HG02840 (cell line): ENCODE measurements at regions not wholly inside any gene's neighbourhood (a gene's known extent, or its start where the extent isn't known, plus 50 kb on each side); places are given as distances from the start of the nearest gene placed in this dataset.

Source experiments
- ATAC-seq: cut with Tn5 transposase; IDR thresholded peaks from one replicate; pipeline ENCODE4 v1.9.1; 2021; ENCODE audit warnings: mild to moderate bottlenecking, moderate library complexity, moderate number of reproducible peaks; ENCODE audit not compliant: unreplicated experiment, low FRiP score

GRCh38 chr18:40868110-40868858 lies 1086.8 kb upstream of the PIK3C3 start:
- ATAC-seq, result no peak

- ATAC-seq, result no peak
Observed at GRCh38 chr18:40867459-40867858, 1087.6 kb upstream of the PIK3C3 start.

GRCh38 chr18:40866968-40867367 lies 1088.1 kb upstream of the PIK3C3 start:
- no peak for ATAC-seq

DNA sequence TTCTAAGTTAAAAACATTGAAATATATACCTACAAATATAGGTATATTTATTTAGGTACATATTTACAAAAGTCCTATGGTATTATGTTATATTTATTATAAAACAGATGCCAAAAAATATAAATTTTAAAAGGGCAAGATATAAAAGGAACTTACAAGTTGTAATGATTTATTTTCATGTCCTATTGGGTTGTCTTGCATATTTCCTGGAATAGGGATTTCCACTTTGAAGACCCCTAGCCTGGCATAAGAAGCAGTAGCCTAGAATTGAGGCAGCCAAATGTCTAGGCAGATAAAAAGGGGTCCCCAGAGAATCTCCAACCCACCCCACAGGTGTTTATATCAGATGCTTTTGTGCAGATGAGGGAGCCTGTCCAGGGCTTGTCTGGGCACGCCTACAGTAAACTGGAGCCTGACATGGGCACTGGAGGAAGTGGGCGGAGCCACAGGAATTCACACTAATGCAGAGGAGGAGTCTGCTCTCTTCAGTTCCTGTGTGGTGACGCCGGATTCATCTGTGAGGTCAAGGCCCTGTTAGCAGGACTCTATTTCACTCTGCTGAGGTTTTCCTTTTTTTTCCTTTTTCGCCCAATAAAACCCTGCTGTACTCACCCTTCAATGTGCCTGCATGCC lies 1088.9 kb upstream of the PIK3C3 start:
- ATAC-seq, result no peak

- ATAC-seq, result no peak
Observed at GRCh38 chr18:40864846-40865245, 1090.2 kb upstream of the PIK3C3 start.

- ATAC-seq, result no peak
Observed at GRCh38 chr18:40863801-40864200, 1091.2 kb upstream of the PIK3C3 start.

DNA sequence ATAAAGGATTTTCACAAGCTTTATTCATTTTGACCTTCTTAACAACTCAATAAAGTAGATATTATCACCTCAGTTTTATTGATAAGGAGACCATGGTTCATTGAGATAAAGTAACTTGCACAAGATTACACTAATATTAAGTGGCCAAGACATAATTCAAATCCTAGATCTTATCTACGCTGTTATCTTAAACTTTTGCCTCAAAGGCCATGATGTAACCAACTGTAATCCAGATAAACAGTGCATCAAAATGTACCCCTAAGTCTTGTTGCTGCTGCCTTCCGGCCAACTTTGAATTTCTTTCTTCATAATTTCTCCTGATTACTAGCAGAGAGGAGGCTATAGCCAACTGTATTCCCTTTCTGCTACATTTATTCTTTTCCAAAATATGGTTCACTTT lies 1094.8 kb upstream of the PIK3C3 start:
- no peak for ATAC-seq

GRCh38 chr18:40855661-40856060 lies 1099.4 kb upstream of the PIK3C3 start:
- no peak for ATAC-seq

DNA sequence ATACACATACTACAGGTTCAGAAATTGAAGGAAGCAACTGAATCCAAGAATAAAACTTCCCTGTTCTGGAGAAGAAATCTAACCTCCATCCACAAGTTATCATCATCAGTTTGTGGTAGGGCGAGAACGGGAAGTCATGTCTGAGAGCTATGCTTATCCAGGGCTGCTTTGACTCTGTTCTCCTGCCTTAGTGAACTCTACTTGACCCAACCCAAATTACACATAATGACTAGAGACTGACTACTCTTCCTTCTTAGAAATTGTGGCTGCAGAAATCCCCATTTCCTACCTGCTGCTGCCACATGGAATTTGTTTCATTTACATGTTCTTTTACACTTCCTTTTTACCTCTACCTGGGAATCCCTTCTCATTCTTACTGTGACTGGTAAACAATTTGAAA lies 1102.6 kb upstream of the PIK3C3 start:
- ATAC-seq, result no peak

DNA sequence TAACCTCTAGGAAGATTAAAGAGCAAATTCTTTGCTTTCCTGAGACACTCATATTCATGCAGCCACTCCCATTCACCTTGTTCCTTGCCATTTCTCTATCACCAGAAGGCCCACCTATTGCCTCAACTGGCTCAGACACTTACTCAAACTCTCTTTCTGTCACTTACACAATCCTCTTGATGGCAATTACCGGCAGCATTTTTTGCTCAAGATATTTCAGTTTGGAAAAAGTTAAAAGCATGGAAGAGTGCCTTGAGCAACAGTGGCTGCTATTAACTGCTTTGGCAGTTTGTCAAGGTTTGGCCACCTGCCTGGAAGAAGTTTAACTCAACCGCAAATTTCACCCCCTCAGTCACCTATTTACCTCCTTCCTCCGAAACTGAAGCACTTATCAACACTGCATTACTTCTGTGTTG lies 1104.0 kb upstream of the PIK3C3 start:
- no peak for ATAC-seq

DNA sequence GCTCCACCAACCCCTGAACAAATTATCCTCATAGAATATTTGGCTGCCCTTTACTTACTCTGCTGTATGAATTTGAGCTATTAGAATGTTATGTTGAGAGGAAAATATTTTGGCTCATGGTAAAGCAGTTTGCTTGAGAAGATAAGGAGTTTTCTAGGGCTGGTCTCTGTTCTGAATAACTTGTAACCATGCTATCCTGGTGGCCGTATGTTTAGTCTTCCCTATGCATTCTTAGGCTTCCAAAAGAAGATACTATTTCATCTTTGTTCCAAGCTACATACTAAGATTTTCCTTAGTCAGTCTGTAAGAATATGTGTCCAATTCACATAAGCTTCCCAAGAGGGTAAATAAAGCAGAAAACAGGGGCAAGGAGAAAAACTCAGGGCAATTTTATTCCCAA lies 1105.1 kb upstream of the PIK3C3 start:
- ATAC-seq, result no peak

- ATAC-seq, result no peak
Observed at GRCh38 chr18:40841467-40841866, 1113.6 kb upstream of the PIK3C3 start.

- ATAC-seq, result no peak
Observed at GRCh38 chr18:40841063-40841462, 1114.0 kb upstream of the PIK3C3 start.

DNA sequence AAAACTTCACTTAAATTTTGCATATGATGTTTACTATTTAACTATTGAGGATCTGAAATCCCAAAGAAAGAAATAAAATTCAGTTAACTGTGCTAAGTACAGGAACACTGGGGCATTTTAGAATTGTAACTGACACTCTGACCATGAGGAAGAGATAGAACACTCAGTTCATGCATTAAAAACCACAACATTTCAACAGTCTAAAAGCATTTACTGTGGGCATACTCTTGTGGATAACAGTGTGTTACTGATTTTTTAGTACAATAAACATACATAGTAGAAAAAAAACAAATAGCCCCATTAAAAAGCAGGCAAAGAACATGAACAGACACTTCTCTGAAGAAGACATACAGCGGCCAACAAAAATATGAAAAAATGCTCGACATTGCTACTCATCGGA lies 1122.7 kb upstream of the PIK3C3 start:
- ATAC-seq, result no peak

DNA sequence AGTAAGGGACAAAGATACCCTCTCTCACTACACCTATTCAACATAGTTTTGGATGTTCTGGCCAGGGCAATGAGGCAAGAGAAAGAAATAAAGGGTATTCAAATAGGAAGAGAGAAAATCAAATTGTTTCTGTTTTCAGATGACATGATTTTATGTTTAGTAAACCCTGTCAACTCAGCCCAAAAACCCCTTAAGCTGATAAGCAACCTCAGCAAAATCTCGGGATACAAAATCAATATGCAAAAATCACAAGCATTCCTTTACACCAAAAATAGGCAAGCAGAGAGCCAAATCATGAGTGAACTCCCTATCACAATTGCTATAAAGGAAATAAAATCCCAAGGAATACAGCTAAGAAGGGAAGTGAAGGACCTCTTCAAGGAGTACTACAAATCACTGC lies 1130.7 kb upstream of the PIK3C3 start:
- no peak for ATAC-seq

- no peak for ATAC-seq
Observed at GRCh38 chr18:40821596-40822243, 1133.3 kb upstream of the PIK3C3 start.

DNA sequence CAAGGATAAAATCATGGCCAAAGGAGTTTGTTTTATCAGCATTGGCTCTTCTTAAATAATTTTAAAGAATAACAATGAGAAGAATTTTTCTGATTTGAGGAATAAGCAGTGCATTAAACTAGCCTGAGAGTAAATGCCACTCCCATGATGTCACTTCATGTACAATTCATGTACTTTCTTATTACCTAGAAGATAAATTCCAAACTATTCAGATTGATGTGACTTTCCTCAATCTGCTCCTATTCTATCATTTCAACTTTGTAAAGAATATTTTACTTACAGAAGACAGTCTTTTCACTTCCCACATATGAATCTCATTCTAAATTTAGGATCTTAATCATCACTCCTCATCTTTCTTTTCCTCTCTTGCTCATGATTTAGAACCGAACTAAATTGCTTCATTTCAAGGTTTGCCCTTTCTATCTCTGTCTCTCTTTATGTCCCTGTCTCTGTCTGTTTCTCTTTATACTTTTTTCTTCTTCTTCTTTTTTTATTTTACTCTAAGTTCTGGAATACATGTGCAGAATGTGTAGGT lies 1142.0 kb upstream of the PIK3C3 start:
- ATAC-seq, result no peak

- no peak for ATAC-seq
Observed at GRCh38 chr18:40810372-40810771, 1144.7 kb upstream of the PIK3C3 start.

- ATAC-seq, result no peak
Observed at GRCh38 chr18:40789286-40789685, 1165.7 kb upstream of the PIK3C3 start.

DNA sequence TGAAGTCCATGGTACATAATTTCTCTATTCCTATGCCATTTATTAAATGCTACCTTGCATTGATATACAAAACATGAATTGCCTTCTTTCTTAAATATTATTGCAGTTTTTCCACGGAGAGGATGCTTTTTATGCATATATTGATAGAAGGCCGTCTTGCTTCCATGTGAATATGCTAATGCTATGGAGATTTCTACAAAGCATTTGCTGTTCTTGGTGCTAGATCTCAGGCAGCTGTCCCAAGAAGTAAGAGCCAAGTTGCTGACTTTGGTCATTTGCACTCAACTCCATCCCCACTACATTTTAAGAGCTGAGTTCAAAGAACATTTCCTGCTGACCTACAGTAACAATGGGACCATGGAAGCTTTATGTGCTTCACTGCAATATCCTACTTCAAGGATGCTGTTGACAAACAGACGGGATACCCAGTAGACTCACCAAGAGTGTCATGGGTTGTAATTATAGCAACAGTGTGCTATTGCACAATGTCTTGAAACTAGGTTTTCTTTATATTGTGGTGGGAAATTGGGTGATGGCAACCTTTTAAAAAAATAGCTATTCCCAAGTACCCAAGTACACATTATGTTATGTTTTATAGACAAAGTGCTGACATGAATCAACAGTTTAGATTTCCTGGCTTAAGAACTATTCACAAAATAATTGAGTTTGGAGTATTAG lies 1172.4 kb upstream of the PIK3C3 start:
- no peak for ATAC-seq

GRCh38 chr18:40769786-40770185 lies 1185.2 kb upstream of the PIK3C3 start:
- no peak for ATAC-seq
